ENCODE measurements at regions not wholly inside any gene's neighbourhood (a gene's known extent, or its start where the extent isn't known, plus 50 kb on each side); places are given as distances from the start of the nearest gene placed in this dataset.
A peak's percentile ranks its signal among the peaks of the same experiment; 100 is the strongest.
"Not testable (repeated sequence)": the region's sequence is repeated elsewhere in the genome, so short reads cannot be mapped to it uniquely, and the experiment has no call there.

- no peak for DNase-seq
Measured at GRCh38 chr13:44711706-44712105, 135.6 kb upstream of the TSC22D1 start.

- peak in 2 of 3 donors; percentile 36 to 87 for DNase-seq
Measured at GRCh38 chr13:44710576-44710975, 134.4 kb upstream of the TSC22D1 start.

DNA sequence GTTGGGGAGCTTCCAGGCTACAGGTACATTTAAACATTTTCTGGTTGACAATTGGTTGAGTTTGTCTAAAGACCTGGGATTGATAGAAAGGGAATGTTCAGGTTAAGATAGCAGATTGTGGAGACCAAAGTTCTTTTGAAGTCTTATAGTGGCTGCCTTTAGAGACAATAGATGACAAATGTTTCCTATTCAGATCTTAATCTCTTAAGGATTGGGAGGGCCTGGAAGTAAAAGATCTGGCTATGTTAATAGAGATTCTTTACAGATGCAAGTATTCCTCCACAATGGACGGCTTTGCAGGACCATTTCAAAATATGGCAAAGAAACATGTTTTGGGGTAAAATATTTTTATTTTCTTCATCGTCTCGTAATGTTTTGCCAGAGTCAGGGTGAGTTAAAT lies 128.7 kb upstream of the TSC22D1 start:
- not testable (repeated sequence) for DNase-seq

DNA sequence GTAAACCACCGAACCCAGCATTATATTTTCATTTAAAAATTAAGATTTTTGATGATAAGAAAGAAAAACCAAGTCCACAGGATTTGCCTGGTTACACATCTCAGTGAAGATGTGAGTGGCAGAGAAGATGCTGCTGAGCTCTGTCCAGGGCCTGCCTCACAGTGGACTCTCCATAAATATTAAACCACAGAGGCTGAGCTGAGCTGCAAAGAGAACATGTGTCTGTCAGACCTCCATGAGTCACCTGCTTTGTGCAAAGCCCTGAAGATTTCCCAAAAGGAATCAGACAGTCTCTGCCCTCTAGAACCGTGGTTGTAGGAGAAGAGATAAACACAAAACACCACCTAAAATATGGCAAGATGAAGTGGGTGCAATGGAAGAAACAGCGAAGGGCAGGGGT lies 127.2 kb upstream of the TSC22D1 start:
- no peak for DNase-seq

DNA sequence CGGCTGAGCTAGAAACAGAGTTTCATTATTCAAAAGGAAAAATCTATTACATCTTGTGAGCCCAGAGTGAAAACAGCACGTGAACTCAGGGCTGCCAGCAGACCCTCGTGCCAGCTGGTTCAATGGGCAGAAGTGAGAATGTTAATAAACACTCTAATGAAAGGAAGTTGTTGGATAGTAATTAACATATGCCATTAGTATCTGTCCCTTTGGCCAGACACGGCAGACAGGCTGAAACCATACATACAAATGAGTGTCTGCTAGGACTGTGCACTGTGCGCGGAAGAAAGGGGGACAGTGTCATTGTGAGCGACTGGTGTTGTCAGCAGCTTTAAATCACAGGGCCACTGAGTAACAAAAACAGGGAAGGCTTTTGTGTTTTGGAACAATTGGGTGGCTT lies 121.9 kb upstream of the TSC22D1 start:
- no peak for DNase-seq

GRCh38 chr13:44697058-44697457 lies 120.9 kb upstream of the TSC22D1 start:
- no peak for DNase-seq

DNA sequence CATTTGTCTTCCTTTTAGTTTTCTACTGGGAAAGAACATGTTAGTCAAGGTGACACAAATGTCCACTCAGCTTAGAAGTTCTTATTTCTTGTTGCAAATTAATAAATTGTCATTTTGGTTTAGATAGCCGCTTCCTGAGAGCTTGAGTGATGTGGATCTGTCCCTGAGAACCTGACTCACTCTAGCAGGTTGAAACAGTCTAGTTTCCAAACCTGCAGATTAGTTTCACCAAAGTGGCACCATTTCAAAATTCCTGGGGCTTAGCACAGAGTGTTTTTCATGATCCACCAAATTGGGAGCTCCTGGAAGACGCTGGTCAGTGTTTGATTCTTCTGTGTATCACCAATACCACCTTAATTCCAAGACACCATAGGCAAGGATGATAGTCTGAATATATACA lies 119.4 kb upstream of the TSC22D1 start:
- DNase-seq: no peak

DNA sequence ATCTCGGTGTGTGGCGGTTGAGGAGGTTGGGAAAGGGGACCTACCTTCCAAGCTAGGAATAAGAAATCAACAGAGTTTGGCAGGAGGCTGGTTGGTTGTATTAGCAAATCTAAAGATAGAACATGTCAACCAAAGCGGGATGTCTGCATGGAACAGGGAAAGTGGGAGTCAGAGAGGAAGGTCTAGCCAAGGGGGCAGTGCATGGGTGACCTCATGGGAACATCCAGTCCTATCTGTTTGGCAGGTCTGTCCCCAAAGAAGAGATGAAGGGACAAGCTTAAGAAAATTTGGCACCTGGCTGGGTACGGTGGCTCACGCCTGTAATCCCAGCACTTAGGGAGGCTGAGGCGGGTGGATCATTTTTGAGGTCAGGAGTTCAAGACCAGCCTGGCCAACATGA lies 118.7 kb upstream of the TSC22D1 start:
- DNase-seq: no peak

DNA sequence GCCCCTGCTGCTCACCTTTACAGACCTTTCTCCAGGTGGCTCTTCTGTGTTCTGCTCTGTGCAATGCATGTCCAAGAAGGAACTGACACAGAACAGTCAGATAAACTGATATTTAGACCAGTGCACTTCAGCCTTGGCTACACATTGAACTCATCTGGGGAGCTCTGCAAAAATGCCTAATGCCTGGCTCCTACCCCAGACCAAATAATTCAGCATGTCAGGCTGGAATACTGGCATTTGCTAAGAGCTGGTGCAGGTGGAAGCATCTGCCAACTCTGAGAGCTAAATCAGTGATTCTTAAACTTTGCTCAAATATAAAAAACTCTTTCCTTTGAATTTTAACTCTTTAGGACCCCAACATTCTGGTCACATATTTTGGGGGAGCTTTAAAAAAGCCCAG lies 118.2 kb upstream of the TSC22D1 start:
- no peak for DNase-seq

DNA sequence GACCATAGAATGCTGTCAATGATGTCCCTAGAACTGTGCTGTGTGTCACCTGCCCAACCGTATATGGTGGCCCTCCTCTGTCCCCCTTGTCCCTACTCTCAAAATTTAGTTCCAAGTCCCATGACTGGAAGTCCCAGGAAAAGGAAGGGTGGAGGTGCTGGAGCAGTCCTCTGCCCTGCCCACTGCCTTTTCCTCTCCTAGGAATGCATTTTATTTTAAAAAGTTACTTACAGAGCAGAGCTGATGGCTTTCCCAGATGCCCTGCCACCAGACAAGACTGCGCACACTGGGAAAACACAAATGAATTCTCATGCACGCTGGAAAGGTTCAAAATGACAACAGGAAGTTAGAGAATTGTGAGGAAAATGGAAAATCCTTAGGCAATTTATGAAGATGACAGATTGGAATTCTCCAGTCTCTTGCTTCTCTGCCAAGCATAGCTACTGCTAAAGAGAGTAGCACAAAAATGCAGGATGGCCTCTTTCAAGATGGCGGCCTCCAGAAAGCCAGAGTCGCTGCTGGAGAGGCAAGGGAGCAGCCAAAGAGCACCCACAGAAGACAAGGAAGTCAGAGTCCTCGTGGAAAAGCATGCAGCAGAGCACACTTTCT lies 117.1 kb upstream of the TSC22D1 start:
- DNase-seq: peak in 2 of 3 donors; percentile 38 to 67

- no peak for DNase-seq
Measured at GRCh38 chr13:44692173-44692713, 116.1 kb upstream of the TSC22D1 start.

- no peak for DNase-seq
Measured at GRCh38 chr13:44690376-44690775, 114.2 kb upstream of the TSC22D1 start.

GRCh38 chr13:44688652-44689051 lies 112.5 kb upstream of the TSC22D1 start:
- DNase-seq: no peak

GRCh38 chr13:44686531-44686934 lies 110.4 kb upstream of the TSC22D1 start:
- no peak for DNase-seq

- no peak for DNase-seq
Measured at GRCh38 chr13:44685641-44686040, 109.5 kb upstream of the TSC22D1 start.

DNA sequence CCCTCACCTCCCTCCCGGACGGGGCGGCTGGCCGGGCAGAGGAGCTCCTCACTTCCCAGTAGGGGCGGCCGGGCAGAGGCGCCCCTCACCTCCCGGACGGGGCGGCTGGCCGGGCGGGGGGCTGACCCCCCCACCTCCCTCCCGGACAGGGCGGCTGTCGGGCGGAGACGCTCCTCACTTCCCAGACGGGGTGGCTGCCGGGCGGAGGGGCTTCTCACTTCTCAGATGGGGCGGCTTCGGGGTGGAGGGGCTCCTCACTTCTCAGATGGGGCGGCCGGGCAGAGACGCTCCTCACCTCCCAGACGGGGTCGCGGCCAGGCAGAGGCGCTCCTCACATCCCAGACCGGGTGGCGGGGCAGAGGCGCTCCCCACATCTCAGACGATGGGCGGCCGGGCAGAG lies 106.3 kb upstream of the TSC22D1 start:
- not testable (repeated sequence) for DNase-seq

DNA sequence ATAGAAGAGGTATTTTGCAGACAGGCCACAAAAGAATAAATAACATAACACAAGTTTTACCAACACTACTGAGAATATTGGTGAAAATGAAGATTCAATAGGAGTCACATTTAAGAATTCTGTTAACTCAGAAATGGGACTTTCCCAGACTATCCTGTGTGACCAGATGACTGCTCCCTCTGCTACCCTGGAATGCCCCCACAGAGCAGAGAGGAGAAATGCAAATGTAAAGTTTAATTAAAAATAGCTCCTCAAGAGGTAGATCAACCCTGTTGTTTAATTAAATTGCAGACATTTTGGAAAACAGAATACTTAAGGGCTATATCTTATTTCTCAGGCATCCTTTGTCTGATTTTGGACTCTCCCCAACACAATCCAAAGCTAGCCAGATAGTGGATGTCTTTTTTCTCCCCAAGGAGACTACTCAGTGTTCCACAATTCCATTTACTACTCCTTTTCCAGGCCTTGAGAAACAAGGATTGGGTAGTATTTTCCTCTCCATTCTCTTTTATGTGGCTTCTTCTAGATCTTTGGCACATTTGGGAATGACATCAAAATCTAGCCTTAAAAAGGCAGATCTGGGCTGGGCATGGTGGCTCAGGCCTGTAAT lies 104.7 kb upstream of the TSC22D1 start:
- no peak for DNase-seq

DNA sequence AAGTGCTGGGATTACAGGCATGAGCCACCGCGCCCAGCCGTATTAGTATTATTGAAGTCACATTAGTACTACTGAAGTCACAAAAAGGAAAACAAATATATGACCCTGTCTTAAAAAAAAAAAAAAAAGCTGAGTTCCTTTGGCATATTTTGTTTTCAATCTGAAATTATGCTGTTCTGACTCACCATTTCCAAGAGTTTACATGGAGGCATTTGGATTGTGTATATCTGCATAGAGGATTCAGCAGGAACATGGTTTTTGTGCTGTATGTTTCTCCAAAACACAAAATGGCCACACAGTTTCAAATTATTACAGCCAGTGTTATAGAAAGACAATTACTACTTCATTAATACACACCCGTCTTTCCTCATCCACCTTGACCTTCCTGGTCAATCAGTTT lies 103.5 kb upstream of the TSC22D1 start:
- DNase-seq: no peak

DNA sequence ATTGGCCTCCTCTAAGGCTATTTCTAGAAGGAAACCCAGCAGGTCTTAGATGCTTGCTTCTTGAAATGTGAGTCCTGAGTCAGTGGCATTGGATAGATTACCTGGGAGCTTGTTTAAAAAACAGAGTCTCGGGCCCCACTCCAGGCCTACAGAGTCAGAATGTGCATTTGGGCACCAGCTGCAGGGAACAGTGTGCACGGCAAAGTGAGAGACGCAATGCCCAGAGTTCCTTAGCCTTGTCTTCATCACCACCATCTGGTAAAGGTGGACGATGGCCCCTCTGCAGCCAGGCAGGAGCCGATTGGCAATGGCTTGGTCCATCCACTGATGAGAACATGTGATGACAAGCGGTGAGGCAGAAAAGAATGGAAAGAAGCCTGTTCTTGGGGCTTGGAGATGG lies 102.1 kb upstream of the TSC22D1 start:
- DNase-seq: no peak

GRCh38 chr13:44676534-44676933 lies 100.4 kb upstream of the TSC22D1 start:
- DNase-seq: no peak

DNA sequence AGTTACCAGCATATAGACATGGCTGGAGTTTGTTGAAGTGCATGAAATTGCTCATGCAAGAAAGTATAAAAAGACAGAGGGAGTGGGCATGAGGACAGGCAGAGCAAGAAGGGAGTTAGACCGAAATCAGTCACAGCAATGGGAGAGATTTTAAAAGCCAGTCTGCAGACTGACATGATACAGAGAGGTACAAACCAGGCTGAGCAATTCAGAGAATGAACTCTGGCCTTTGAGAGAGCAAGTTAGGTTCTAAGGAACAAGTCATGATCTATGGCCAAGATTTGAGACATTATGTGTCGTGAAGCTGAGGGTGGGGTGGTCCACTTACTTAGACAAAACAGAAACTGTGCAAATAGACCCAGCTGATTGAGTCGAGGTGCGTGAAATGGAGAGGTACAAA lies 93.4 kb upstream of the TSC22D1 start:
- no peak for DNase-seq

DNA sequence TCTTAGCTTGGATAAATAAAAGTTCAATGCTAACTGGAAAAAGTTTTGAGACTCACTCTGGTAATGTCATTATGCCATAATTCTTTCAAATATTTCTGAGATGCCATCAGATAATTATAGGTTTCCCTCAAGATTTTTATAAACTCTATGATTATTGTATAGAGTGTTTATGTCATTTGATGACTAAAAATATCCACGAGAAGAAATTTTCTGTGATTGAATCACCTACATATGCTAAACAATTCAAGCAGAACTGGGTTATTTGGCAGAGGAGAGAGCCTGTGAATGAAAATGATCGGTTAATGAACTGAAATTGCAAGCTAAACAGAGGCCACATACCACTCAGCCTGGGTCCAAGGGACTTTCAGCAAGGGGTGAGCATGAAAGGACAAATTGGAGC lies 92.6 kb upstream of the TSC22D1 start:
- peak; percentile 17 to 78 (median 53) for DNase-seq

DNA sequence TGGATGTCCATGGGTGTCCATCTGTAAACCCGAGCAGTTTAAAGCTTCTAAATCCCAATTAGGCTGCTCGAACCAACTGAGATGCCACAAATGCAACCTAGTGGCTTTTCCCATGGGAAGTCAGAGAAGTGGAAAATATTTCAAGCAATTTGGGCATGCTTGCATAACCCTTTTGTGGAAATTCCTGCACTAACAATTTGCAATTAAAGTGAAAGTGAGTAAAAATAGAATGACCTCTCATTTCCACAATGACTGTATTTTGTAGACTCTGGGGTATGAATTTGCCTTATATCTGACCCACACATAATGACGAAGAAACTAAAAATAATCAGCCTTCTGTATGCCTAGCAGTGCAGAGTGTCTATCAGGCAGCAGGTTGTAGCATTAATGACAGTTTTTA lies 91.8 kb upstream of the TSC22D1 start:
- peak in 2 of 3 donors; percentile 39 to 41 for DNase-seq

DNA sequence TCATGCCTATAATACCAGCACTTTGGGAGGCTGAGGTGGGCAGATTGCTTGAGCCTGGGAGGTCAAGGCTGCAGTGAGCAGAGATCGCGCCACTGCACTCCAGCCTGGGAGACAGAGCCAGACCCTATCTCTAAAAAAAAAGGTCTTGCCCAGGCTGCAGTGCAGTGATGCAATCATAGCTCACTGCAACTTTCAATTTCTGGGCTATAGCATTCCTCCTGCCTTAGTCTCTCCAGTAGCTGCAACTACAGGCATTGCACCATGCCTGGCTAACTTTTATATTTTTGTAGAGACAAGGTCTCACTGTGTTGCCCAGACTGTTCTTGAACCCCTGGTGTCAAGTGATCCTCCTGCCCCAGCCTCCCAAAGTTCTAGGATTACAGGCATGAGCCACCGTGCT lies 90.4 kb upstream of the TSC22D1 start:
- peak in 1 of 3 donors; percentile 33 for DNase-seq

Measured in muscle of back (tissue), 3 donors.